Activated CD8-positive, alpha-beta memory T cell treated with anti-CD3 and anti-CD28 coated beads for 4 hours (primary cell): ENCODE measurements at regions not wholly inside any gene's neighbourhood (a gene's known extent, or its start where the extent isn't known, plus 50 kb on each side); places are given as distances from the start of the nearest gene placed in this dataset.

Source experiments
- DNase-seq, 2 donors: peaks; one replicate each; pipeline ENCODE4 v3.0.0-alpha.2; 2020; ENCODE audit warnings: low read depth in 2 of 2

GRCh38 chr1:209062081-209062620, 521.4 kb upstream of the CAMK1G start:
- DNase-seq, result no peak

- DNase-seq, result no peak
Observed at GRCh38 chr1:209062863-209063262, 520.7 kb upstream of the CAMK1G start.

GRCh38 chr1:209063767-209064659, 519.5 kb upstream of the CAMK1G start:
- no peak for DNase-seq

- no peak for DNase-seq
Observed at GRCh38 chr1:209064850-209065706, 518.4 kb upstream of the CAMK1G start.

- DNase-seq, result no peak
Observed at GRCh38 chr1:209072481-209072880, 511.0 kb upstream of the CAMK1G start.

- no peak for DNase-seq
Observed at GRCh38 chr1:209073879-209074278, 509.6 kb upstream of the CAMK1G start.

GRCh38 chr1:209074575-209075250, 508.8 kb upstream of the CAMK1G start:
- no peak for DNase-seq

GRCh38 chr1:209076688-209077087, 506.8 kb upstream of the CAMK1G start:
- DNase-seq, result no peak

- no peak for DNase-seq
Observed at GRCh38 chr1:209080170-209080781, 503.2 kb upstream of the CAMK1G start.

GRCh38 chr1:209086486-209087192, 496.9 kb upstream of the CAMK1G start:
- no peak for DNase-seq

GRCh38 chr1:209094384-209094783, 489.1 kb upstream of the CAMK1G start:
- DNase-seq, result no peak

- DNase-seq, result no peak
Observed at GRCh38 chr1:209095627-209096595, 487.6 kb upstream of the CAMK1G start.

GRCh38 chr1:209100460-209100859, 483.1 kb upstream of the CAMK1G start:
- DNase-seq, result no peak

- no peak for DNase-seq
Observed at GRCh38 chr1:209101106-209101505, 482.4 kb upstream of the CAMK1G start.

- DNase-seq, result no peak
Observed at GRCh38 chr1:209102120-209102519, 481.4 kb upstream of the CAMK1G start.

GRCh38 chr1:209102531-209102930, 481.0 kb upstream of the CAMK1G start:
- DNase-seq, result no peak

GRCh38 chr1:209103092-209103491, 480.4 kb upstream of the CAMK1G start:
- no peak for DNase-seq

- DNase-seq, result no peak
Observed at GRCh38 chr1:209104646-209105045, 478.9 kb upstream of the CAMK1G start.

- DNase-seq, result no peak
Observed at GRCh38 chr1:209105701-209106100, 477.8 kb upstream of the CAMK1G start.
